SK-N-SH treated with all-trans-retinoic acid at 6 μM for 48 hours (cell line): ENCODE measurements at regions not wholly inside any gene's neighbourhood (a gene's known extent, or its start where the extent isn't known, plus 50 kb on each side); places are given as distances from the start of the nearest gene placed in this dataset.

Experiments
- CSDC2 ChIP-seq: fragments of 250-450 bp; sonication (Bioruptor Pico); IDR thresholded peaks from 2 replicates; pipeline ENCODE4 v1.5.0; 2020; ENCODE audit warnings: mild to moderate bottlenecking, moderate library complexity
- ESRRG ChIP-seq: fragments of 250-450 bp; sonication (Bioruptor Pico); IDR thresholded peaks from 2 replicates; pipeline ENCODE4 v1.6.1; 2021; ENCODE audit warnings: mild to moderate bottlenecking
- ISL1 ChIP-seq: fragments of 250-450 bp; sonication (Bioruptor Pico); IDR thresholded peaks from 2 replicates; pipeline ENCODE4 v2.1.2; 2022; ENCODE audit warnings: mild to moderate bottlenecking, moderate library complexity
- OSR1 ChIP-seq: fragments of 250-450 bp; sonication (Bioruptor Pico); IDR thresholded peaks from 2 replicates; pipeline ENCODE4 v1.8.0; 2022; ENCODE audit warnings: moderate library complexity, mild to moderate bottlenecking, inconsistent platforms
- PPARA ChIP-seq: fragments of 250-450 bp; sonication (Bioruptor Pico); IDR thresholded peaks from 2 replicates; pipeline ENCODE4 v1.5.0; 2020; ENCODE audit warnings: mild to moderate bottlenecking, borderline replicate concordance
- TCF4 ChIP-seq: fragments of 250-450 bp; sonication (Bioruptor Pico); IDR thresholded peaks from 2 replicates; pipeline ENCODE4 v1.8.0; 2021; ENCODE audit warnings: mild to moderate bottlenecking, moderate library complexity, borderline replicate concordance
- TOX ChIP-seq: fragments of 250-450 bp; sonication (Bioruptor Pico); IDR thresholded peaks from 2 replicates; pipeline ENCODE4 v1.8.0; 2021; ENCODE audit warnings: mild to moderate bottlenecking, moderate library complexity, borderline replicate concordance
- ZFP3 ChIP-seq: fragments of 250-450 bp; sonication (Bioruptor Pico); IDR thresholded peaks from 2 replicates; pipeline ENCODE4 v1.5.0; 2020; ENCODE audit warnings: mild to moderate bottlenecking, moderate library complexity
- ZFP30 ChIP-seq: fragments of 450-650 bp; formaldehyde crosslinking; IDR thresholded peaks from 2 replicates; pipeline ENCODE4 v1.5.0; 2022; ENCODE audit warnings: mild to moderate bottlenecking, moderate library complexity
- TF ChIP-seq, protein P1 (sequence below): fragments of 250-450 bp; sonication (Bioruptor Pico); IDR thresholded peaks from 2 replicates; pipeline ENCODE4 v1.8.0; 2020; ENCODE audit warnings: mild to moderate bottlenecking, moderate library complexity, borderline replicate concordance
- TF ChIP-seq, protein P2 (sequence below): fragments of 250-450 bp; sonication (Bioruptor Pico); IDR thresholded peaks from 2 replicates; pipeline ENCODE4 v1.8.0; 2021; ENCODE audit warnings: low read depth, mild to moderate bottlenecking, moderate library complexity, borderline replicate concordance

- TF ChIP-seq OSR1 (CRISPR knock-in tag) (no peak), CSDC2 (CRISPR knock-in tag) (no peak), PPARA (CRISPR knock-in tag) (no peak), ZFP30 (no peak), TOX (no peak), ZFP3 (CRISPR knock-in tag) (no peak), ISL1 (CRISPR knock-in tag) (no peak), TCF4 (CRISPR knock-in tag) (no peak), ESRRG (no peak)
- TF ChIP-seq, protein P1, sequence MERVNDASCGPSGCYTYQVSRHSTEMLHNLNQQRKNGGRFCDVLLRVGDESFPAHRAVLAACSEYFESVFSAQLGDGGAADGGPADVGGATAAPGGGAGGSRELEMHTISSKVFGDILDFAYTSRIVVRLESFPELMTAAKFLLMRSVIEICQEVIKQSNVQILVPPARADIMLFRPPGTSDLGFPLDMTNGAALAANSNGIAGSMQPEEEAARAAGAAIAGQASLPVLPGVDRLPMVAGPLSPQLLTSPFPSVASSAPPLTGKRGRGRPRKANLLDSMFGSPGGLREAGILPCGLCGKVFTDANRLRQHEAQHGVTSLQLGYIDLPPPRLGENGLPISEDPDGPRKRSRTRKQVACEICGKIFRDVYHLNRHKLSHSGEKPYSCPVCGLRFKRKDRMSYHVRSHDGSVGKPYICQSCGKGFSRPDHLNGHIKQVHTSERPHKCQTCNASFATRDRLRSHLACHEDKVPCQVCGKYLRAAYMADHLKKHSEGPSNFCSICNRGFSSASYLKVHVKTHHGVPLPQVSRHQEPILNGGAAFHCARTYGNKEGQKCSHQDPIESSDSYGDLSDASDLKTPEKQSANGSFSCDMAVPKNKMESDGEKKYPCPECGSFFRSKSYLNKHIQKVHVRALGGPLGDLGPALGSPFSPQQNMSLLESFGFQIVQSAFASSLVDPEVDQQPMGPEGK (CRISPR knock-in tag) = no peak
- TF ChIP-seq, protein P2, sequence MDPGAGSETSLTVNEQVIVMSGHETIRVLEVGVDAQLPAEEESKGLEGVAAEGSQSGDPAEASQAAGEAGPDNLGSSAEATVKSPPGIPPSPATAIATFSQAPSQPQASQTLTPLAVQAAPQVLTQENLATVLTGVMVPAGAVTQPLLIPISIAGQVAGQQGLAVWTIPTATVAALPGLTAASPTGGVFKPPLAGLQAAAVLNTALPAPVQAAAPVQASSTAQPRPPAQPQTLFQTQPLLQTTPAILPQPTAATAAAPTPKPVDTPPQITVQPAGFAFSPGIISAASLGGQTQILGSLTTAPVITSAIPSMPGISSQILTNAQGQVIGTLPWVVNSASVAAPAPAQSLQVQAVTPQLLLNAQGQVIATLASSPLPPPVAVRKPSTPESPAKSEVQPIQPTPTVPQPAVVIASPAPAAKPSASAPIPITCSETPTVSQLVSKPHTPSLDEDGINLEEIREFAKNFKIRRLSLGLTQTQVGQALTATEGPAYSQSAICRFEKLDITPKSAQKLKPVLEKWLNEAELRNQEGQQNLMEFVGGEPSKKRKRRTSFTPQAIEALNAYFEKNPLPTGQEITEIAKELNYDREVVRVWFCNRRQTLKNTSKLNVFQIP = no peak
Observed at GRCh38 chr9:115758441-115758840, 395.1 kb upstream of the PAPPA start.
